HT1080 (cell line): ENCODE measurements at regions not wholly inside any gene's neighbourhood (a gene's known extent, or its start where the extent isn't known, plus 50 kb on each side); places are given as distances from the start of the nearest gene placed in this dataset.
"Not testable (repeated sequence)": the region's sequence is repeated elsewhere in the genome, so short reads cannot be mapped to it uniquely, and the experiment has no call there.

Experiments used
- DNase-seq: peaks from one replicate; pipeline ENCODE4 v3.0.0-alpha.2; 2015; ENCODE audit warnings: low read depth

- DNase-seq, result no peak
Observed at GRCh38 chr2:138066139-138066806, 102.0 kb downstream of the HNMT start.

- no peak for DNase-seq
Observed at GRCh38 chr2:138066841-138067240, 102.6 kb downstream of the HNMT start.

- DNase-seq, result not testable (repeated sequence)
Observed at GRCh38 chr2:138068669-138069068, 104.4 kb downstream of the HNMT start.

- not testable (repeated sequence) for DNase-seq
Observed at GRCh38 chr2:138071042-138071719, 106.9 kb downstream of the HNMT start.

- DNase-seq, result peak; percentile 98
Observed at GRCh38 chr2:138071720-138072719, 107.7 kb downstream of the HNMT start.

- no peak for DNase-seq
Observed at GRCh38 chr2:138078153-138078552, 113.9 kb downstream of the HNMT start.

- DNase-seq, result peak; percentile 47
Observed at GRCh38 chr2:138079976-138080375, 115.7 kb downstream of the HNMT start.

GRCh38 chr2:138081225-138082073, 117.2 kb downstream of the HNMT start:
- no peak for DNase-seq

GRCh38 chr2:138084206-138084605, 119.9 kb downstream of the HNMT start:
- DNase-seq, result no peak

GRCh38 chr2:138085441-138085840, 121.2 kb downstream of the HNMT start:
- DNase-seq, result peak; percentile 55

- DNase-seq, result no peak
Observed at GRCh38 chr2:138086576-138086975, 122.3 kb downstream of the HNMT start.

GRCh38 chr2:138087751-138088593, 123.7 kb downstream of the HNMT start:
- DNase-seq, result no peak

- DNase-seq, result peak; percentile 57
Observed at GRCh38 chr2:138090330-138090729, 126.1 kb downstream of the HNMT start.

- no peak for DNase-seq
Observed at GRCh38 chr2:138093455-138093854, 129.2 kb downstream of the HNMT start.

GRCh38 chr2:138094031-138094430, 129.8 kb downstream of the HNMT start:
- no peak for DNase-seq

- no peak for DNase-seq
Observed at GRCh38 chr2:138095336-138095735, 131.1 kb downstream of the HNMT start.

GRCh38 chr2:138099288-138099687, 135.0 kb downstream of the HNMT start:
- DNase-seq, result not testable (repeated sequence)

GRCh38 chr2:138101718-138102117, 137.4 kb downstream of the HNMT start:
- no peak for DNase-seq

- DNase-seq, result no peak
Observed at GRCh38 chr2:138102664-138103063, 138.4 kb downstream of the HNMT start.

- DNase-seq, result no peak
Observed at GRCh38 chr2:138103156-138103555, 138.9 kb downstream of the HNMT start.
